IMR-90 (cell line): ENCODE measurements at regions not wholly inside any gene's neighbourhood (a gene's known extent, or its start where the extent isn't known, plus 50 kb on each side); places are given as distances from the start of the nearest gene placed in this dataset.

Experiments
- BHLHE40 ChIP-seq: fragments of 150-350 bp; IDR thresholded peaks from 2 replicates; pipeline ENCODE4 v1.6.1; 2016; ENCODE audit warnings: mild to moderate bottlenecking, low read depth, low read length
- CHD1 ChIP-seq: IDR thresholded peaks from 2 replicates; pipeline ENCODE4 v1.6.1; 2012; ENCODE audit warnings: low read depth, low read length, improper control_type of control experiment
- CTCF ChIP-seq: conservative IDR thresholded peaks from 2 replicates; pipeline ENCODE4 v1.5.1; 2012; ENCODE audit warnings: mild to moderate bottlenecking, low read depth, low read length, improper control_type of control experiment
- MXI1 ChIP-seq: IDR thresholded peaks from 2 replicates; pipeline ENCODE4 v1.6.1; 2012; ENCODE audit warnings: low read depth, mild to moderate bottlenecking, low read length, moderate library complexity, borderline replicate concordance
- NFE2L2 ChIP-seq: fragments of 150-350 bp; IDR thresholded peaks from 2 replicates; pipeline ENCODE4 v1.6.1; 2016; ENCODE audit warnings: low read depth, mild to moderate bottlenecking, low read length
- POLR2A ChIP-seq: IDR thresholded peaks from 2 replicates; pipeline ENCODE4 v1.6.1; 2012; ENCODE audit warnings: mild to moderate bottlenecking, low read depth, low read length
- RAD21 ChIP-seq: IDR thresholded peaks from 2 replicates; pipeline ENCODE4 v1.6.1; 2012; ENCODE audit warnings: low read length, improper control_type of control experiment
- RCOR1 ChIP-seq: IDR thresholded peaks from 2 replicates; pipeline ENCODE4 v1.6.1; 2012; ENCODE audit warnings: mild to moderate bottlenecking, low read length, improper control_type of control experiment; ENCODE audit not compliant: insufficient replicate concordance
- SMC3 ChIP-seq: fragments of 150-350 bp; IDR thresholded peaks from 2 replicates; pipeline ENCODE4 v1.6.1; 2016; ENCODE audit warnings: low read depth, mild to moderate bottlenecking, antibody characterized with exemption, low read length, moderate library complexity
- USF2 ChIP-seq: fragments of 150-350 bp; IDR thresholded peaks from 2 replicates; pipeline ENCODE4 v1.6.1; 2017; ENCODE audit warnings: mild to moderate bottlenecking, antibody characterized with exemption, low read length, low read depth
- TF ChIP-seq, protein P1 (sequence below): fragments of 150-350 bp; IDR thresholded peaks from 2 replicates; pipeline ENCODE4 v1.6.1; 2016; ENCODE audit warnings: low read depth, mild to moderate bottlenecking, low read length, moderate library complexity, borderline replicate concordance

GRCh38 chr10:59434463-59435321, 72.3 kb upstream of the FAM13C start:
- TF ChIP-seq CTCF (no peak), RAD21 (no peak), POLR2A (no peak), SMC3 (no peak), BHLHE40 (no peak), RCOR1 (no peak), NFE2L2 (no peak), MXI1 (no peak), CHD1 (no peak), USF2 (no peak)
- TF ChIP-seq, protein P1, sequence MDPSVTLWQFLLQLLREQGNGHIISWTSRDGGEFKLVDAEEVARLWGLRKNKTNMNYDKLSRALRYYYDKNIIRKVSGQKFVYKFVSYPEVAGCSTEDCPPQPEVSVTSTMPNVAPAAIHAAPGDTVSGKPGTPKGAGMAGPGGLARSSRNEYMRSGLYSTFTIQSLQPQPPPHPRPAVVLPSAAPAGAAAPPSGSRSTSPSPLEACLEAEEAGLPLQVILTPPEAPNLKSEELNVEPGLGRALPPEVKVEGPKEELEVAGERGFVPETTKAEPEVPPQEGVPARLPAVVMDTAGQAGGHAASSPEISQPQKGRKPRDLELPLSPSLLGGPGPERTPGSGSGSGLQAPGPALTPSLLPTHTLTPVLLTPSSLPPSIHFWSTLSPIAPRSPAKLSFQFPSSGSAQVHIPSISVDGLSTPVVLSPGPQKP, result no peak
